ENCODE measurements at regions not wholly inside any gene's neighbourhood (a gene's known extent, or its start where the extent isn't known, plus 50 kb on each side); places are given as distances from the start of the nearest gene placed in this dataset.

DNA sequence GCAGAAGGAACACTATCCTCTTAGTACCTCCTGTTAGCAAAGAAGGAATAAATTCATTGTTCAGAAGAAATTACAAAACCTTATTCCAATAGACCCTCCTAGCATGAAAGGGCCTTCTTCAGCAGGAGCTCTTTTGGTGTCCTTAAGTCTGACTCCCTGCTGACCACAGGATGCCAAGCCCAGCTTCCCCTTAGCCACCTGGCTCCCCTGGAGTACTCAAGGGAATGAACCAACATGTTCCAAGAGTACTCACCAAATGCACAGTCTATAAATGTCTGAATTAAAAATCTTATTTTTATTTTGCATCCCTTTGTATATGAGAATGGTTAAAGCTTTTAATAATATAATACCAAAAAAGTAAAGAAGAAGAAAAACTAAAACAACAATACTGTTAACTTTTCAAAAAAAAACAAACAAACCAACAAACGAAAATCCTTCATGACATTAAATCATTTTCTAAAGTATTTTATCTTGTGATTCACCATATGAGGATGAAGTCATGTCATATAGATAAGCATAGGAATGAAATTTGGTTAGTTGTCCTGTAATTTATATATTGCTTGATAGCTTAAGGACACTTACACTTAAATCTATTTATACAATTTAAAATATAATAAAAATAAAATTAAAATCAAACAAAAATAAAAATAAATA, 1355.1 kb downstream of the HACE1 start:
- TF ChIP-seq POLR2AphosphoS5 (IDR thresholded peaks at IDR 0.05), result no peak
- TF ChIP-seq, protein P1, sequence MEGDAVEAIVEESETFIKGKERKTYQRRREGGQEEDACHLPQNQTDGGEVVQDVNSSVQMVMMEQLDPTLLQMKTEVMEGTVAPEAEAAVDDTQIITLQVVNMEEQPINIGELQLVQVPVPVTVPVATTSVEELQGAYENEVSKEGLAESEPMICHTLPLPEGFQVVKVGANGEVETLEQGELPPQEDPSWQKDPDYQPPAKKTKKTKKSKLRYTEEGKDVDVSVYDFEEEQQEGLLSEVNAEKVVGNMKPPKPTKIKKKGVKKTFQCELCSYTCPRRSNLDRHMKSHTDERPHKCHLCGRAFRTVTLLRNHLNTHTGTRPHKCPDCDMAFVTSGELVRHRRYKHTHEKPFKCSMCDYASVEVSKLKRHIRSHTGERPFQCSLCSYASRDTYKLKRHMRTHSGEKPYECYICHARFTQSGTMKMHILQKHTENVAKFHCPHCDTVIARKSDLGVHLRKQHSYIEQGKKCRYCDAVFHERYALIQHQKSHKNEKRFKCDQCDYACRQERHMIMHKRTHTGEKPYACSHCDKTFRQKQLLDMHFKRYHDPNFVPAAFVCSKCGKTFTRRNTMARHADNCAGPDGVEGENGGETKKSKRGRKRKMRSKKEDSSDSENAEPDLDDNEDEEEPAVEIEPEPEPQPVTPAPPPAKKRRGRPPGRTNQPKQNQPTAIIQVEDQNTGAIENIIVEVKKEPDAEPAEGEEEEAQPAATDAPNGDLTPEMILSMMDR (IDR thresholded peaks at IDR 0.05), result no peak
- TF ChIP-seq EP300 (IDR thresholded peaks at IDR 0.05), result no peak
- no peak for TF ChIP-seq POLR2A (IDR thresholded peaks at IDR 0.05)
